Activated CD8-positive, alpha-beta memory T cell treated with anti-CD3 and anti-CD28 coated beads for 24 hours (primary cell): ENCODE measurements at regions not wholly inside any gene's neighbourhood (a gene's known extent, or its start where the extent isn't known, plus 50 kb on each side); places are given as distances from the start of the nearest gene placed in this dataset.
"Not testable (repeated sequence)": the region's sequence is repeated elsewhere in the genome, so short reads cannot be mapped to it uniquely, and the experiment has no call there.

Experiments used
- DNase-seq: peaks from one replicate; pipeline ENCODE4 v3.0.0-alpha.2; 2020

GRCh38 chr2:131584380-131584779 is 56.7 kb downstream of the CCDC74A start:
- no peak for DNase-seq

- DNase-seq = no peak
Measured at GRCh38 chr2:131584940-131585339, 57.3 kb downstream of the CCDC74A start.

- DNase-seq = no peak
Measured at GRCh38 chr2:131588152-131588873, 60.6 kb downstream of the CCDC74A start.

GRCh38 chr2:131589126-131589525 is 61.4 kb downstream of the CCDC74A start:
- DNase-seq = not testable (repeated sequence)

- DNase-seq = no peak
Measured at GRCh38 chr2:131590366-131590765, 62.7 kb downstream of the CCDC74A start.

GRCh38 chr2:131590896-131591295 is 63.2 kb downstream of the CCDC74A start:
- DNase-seq = no peak

- DNase-seq = not testable (repeated sequence)
Measured at GRCh38 chr2:131596561-131596960, 68.9 kb downstream of the CCDC74A start.

- DNase-seq = not testable (repeated sequence)
Measured at GRCh38 chr2:131602444-131602843, 74.8 kb downstream of the CCDC74A start.

GRCh38 chr2:131604652-131605051 is 77.0 kb downstream of the CCDC74A start:
- DNase-seq = not testable (repeated sequence)

GRCh38 chr2:131606366-131606765 is 78.7 kb downstream of the CCDC74A start:
- not testable (repeated sequence) for DNase-seq

GRCh38 chr2:131607056-131607455 is 79.4 kb downstream of the CCDC74A start:
- DNase-seq = not testable (repeated sequence)

- DNase-seq = not testable (repeated sequence)
Measured at GRCh38 chr2:131614539-131614938, 86.9 kb downstream of the CCDC74A start.

GRCh38 chr2:131618320-131618719 is 90.6 kb downstream of the CCDC74A start:
- DNase-seq = not testable (repeated sequence)

- not testable (repeated sequence) for DNase-seq
Measured at GRCh38 chr2:131622874-131623273, 95.2 kb downstream of the CCDC74A start.

GRCh38 chr2:131626011-131626410 is 98.3 kb downstream of the CCDC74A start:
- not testable (repeated sequence) for DNase-seq

GRCh38 chr2:131626565-131626964 is 98.9 kb downstream of the CCDC74A start:
- not testable (repeated sequence) for DNase-seq

GRCh38 chr2:131627777-131628176 is 100.1 kb downstream of the CCDC74A start:
- DNase-seq = not testable (repeated sequence)

- DNase-seq = not testable (repeated sequence)
Measured at GRCh38 chr2:131631648-131632047, 104.0 kb downstream of the CCDC74A start.

- DNase-seq = not testable (repeated sequence)
Measured at GRCh38 chr2:131633405-131633804, 105.7 kb downstream of the CCDC74A start.

- DNase-seq = not testable (repeated sequence)
Measured at GRCh38 chr2:131633827-131634695, 106.4 kb downstream of the CCDC74A start.

- DNase-seq = no peak
Measured at GRCh38 chr2:131635611-131636010, 107.9 kb downstream of the CCDC74A start.

- not testable (repeated sequence) for DNase-seq
Measured at GRCh38 chr2:131636704-131637308, 109.1 kb downstream of the CCDC74A start.

GRCh38 chr2:131639001-131639620 is 111.4 kb downstream of the CCDC74A start:
- DNase-seq = not testable (repeated sequence)
